H1 (cell line): ENCODE measurements at regions not wholly inside any gene's neighbourhood (a gene's known extent, or its start where the extent isn't known, plus 50 kb on each side); places are given as distances from the start of the nearest gene placed in this dataset.

Experiments used
- CTCF ChIA-PET: fragments of 300-600 bp; sonication (Branson Sonifier 250); formaldehyde crosslinking; loops from one replicate; lab custom pipeline; 2021; ENCODE audit not compliant: partially characterized antibody; lab: Charles Lee
- POLR2A ChIA-PET: fragments of 300-600 bp; sonication (Branson Sonifier 250); formaldehyde crosslinking; loops from one replicate; lab custom pipeline; 2021; ENCODE audit warnings: inconsistent platforms; ENCODE audit not compliant: partially characterized antibody; lab: Charles Lee
- DNase-seq, 2 experiments: peaks; one replicate each; pipeline versions ENCODE4 v3.0.0 to v3.0.0-alpha.2; 2010 to 2022; ENCODE audit warnings: low spot score in 2 of 2, low read depth in 1 of 2, mixed read lengths in 1 of 2
- FAIRE-seq: peaks from 2 replicates; lab custom pipeline; 2011; peaks lifted over from hg19 to GRCh38; lab: Jason Lieb, UNC
- H2AFZ ChIP-seq: 2 replicates; pipeline ENCODE4 v1.8.1; 2012; ENCODE audit warnings: low read length, inconsistent platforms
- H2AK5ac ChIP-seq: 2 replicates; pipeline ENCODE4 v1.6.1; 2013; ENCODE audit warnings: low read depth, low read length
- H2BK120ac ChIP-seq: replicated peaks from 2 replicates; pipeline ENCODE3; 2013; ENCODE audit warnings: low read depth, low read length, inconsistent platforms
- H2BK12ac ChIP-seq: 2 replicates; pipeline ENCODE4 v1.6.1; 2013; ENCODE audit warnings: low read depth, low read length
- H2BK15ac ChIP-seq: 2 replicates; pipeline ENCODE4 v1.6.1; 2013; ENCODE audit warnings: low read length
- H2BK20ac ChIP-seq: 2 replicates; pipeline ENCODE4 v1.6.1; 2013; ENCODE audit warnings: low read length
- H2BK5ac ChIP-seq: 2 replicates; pipeline ENCODE4 v1.6.1; 2013; ENCODE audit warnings: low read depth, low read length
- H3K14ac ChIP-seq: 2 replicates; pipeline ENCODE4 v1.6.1; 2013; ENCODE audit warnings: inconsistent platforms; ENCODE audit not compliant: insufficient read length
- H3K18ac ChIP-seq: 2 replicates; pipeline ENCODE4 v1.6.1; 2013; ENCODE audit warnings: low read length; ENCODE audit errors: extremely low read depth
- H3K23ac ChIP-seq: 2 replicates; pipeline ENCODE4 v1.6.1; 2013; ENCODE audit warnings: inconsistent platforms; ENCODE audit not compliant: insufficient read length
- H3K23me2 ChIP-seq: 2 replicates; pipeline ENCODE4 v1.6.1; 2013; ENCODE audit warnings: low read depth, low read length
- H3K27ac ChIP-seq: 2 replicates; pipeline ENCODE4 v1.6.1; 2011; ENCODE audit warnings: low read depth, low read length, inconsistent platforms
- H3K27me3 ChIP-seq, 4 experiments: replicated peaks in 1 of 4; 1 replicate in 1 of 4; 2 replicates in 3 of 4; pipeline versions ENCODE4 v1.6.1 to v1.8.1; 2011 to 2013; ENCODE audit warnings: low read length in 3 of 4, mild to moderate bottlenecking in 3 of 4, inconsistent platforms in 2 of 4, mixed read lengths in 2 of 4, moderate library complexity in 1 of 4; ENCODE audit not compliant: control insufficient read depth in 3 of 4, insufficient read depth in 3 of 4; ENCODE audit errors: extremely low read depth in 1 of 4
- H3K36me3 ChIP-seq, 4 experiments: 2 replicates each; pipeline versions ENCODE4 v1.6.1 to v1.8.1; 2011 to 2013; ENCODE audit warnings: mild to moderate bottlenecking in 4 of 4, low read length in 3 of 4, moderate library complexity in 2 of 4, control low read depth in 1 of 4, inconsistent platforms in 1 of 4; ENCODE audit not compliant: insufficient read depth in 4 of 4, control insufficient read depth in 2 of 4
- H3K4ac ChIP-seq: replicated peaks from 2 replicates; pipeline ENCODE3; 2013; ENCODE audit warnings: low read length, low read depth, mixed read lengths, inconsistent platforms; ENCODE audit not compliant: insufficient read length
- H3K4me1 ChIP-seq, 4 experiments: replicated peaks in 1 of 4; 1 replicate in 1 of 4; 2 replicates in 3 of 4; pipeline versions ENCODE4 v1.6.1 to v1.8.1; 2011 to 2013; ENCODE audit warnings: low read length in 3 of 4, inconsistent platforms in 2 of 4, mixed read lengths in 1 of 4; ENCODE audit not compliant: insufficient read depth in 4 of 4, control insufficient read depth in 3 of 4
- H3K4me2 ChIP-seq, 2 experiments: 2 replicates each; pipeline versions ENCODE4 v1.6.1 to v1.8.1; 2011 to 2013; ENCODE audit warnings: low read depth in 2 of 2, low read length in 2 of 2, control low read depth in 1 of 2, inconsistent platforms in 1 of 2, mild to moderate bottlenecking in 1 of 2; ENCODE audit not compliant: insufficient read depth in 1 of 2
- H3K4me3 ChIP-seq, 4 experiments: fragments of 200-600, 300-600 bp in 1 of 4; sonication (generic), shearing (Covaris generic), sonication (Bioruptor Twin) in 1 of 4; 2 replicates each; pipeline versions ENCODE4 v1.5.1 to v1.8.1; 2011 to 2016; ENCODE audit warnings: low read length in 4 of 4, low read depth in 3 of 4, control low read depth in 2 of 4, inconsistent platforms in 2 of 4, mild to moderate bottlenecking in 2 of 4, mixed read lengths in 1 of 4, moderate library complexity in 1 of 4; ENCODE audit not compliant: insufficient read depth in 2 of 4; ENCODE audit errors: extremely low read depth in 1 of 4
- H3K56ac ChIP-seq: replicated peaks from 2 replicates; pipeline ENCODE3; 2013; ENCODE audit warnings: low read depth, mild to moderate bottlenecking, mixed read lengths, low read length, inconsistent platforms; ENCODE audit not compliant: insufficient read length
- H3K79me1 ChIP-seq: 2 replicates; pipeline ENCODE4 v1.6.1; 2013; ENCODE audit warnings: low read depth, low read length, control low read depth
- H3K79me2 ChIP-seq, 2 experiments: 2 replicates each; pipeline versions ENCODE4 v1.6.1 to v1.8.1; 2012 to 2013; ENCODE audit warnings: low read length in 2 of 2, mild to moderate bottlenecking in 2 of 2, inconsistent platforms in 1 of 2; ENCODE audit not compliant: insufficient read depth in 2 of 2, control insufficient read depth in 1 of 2
- H3K9ac ChIP-seq, 4 experiments: replicated peaks in 1 of 4; 1 replicate in 1 of 4; 2 replicates in 3 of 4; pipeline versions ENCODE4 v1.6.1 to v1.8.1; 2011 to 2013; ENCODE audit warnings: low read depth in 3 of 4, low read length in 3 of 4, control low read depth in 2 of 4, mild to moderate bottlenecking in 2 of 4, moderate library complexity in 2 of 4, inconsistent platforms in 1 of 4; ENCODE audit errors: extremely low read depth in 1 of 4
- H3K9me3 ChIP-seq, 2 experiments: 2 replicates each; pipeline versions ENCODE4 v1.6.1 to v1.8.1; 2012 to 2013; ENCODE audit warnings: mild to moderate bottlenecking in 2 of 2, moderate library complexity in 2 of 2, control low read depth in 1 of 2, inconsistent platforms in 1 of 2, low read depth in 1 of 2, low read length in 1 of 2, mixed read lengths in 1 of 2; ENCODE audit not compliant: insufficient read depth in 2 of 2
- H4K20me1 ChIP-seq, 2 experiments: replicated peaks in 1 of 2; 2 replicates each; pipeline versions ENCODE3 to v1.8.1; 2011 to 2013; ENCODE audit warnings: inconsistent platforms in 2 of 2, low read length in 2 of 2, mild to moderate bottlenecking in 1 of 2; ENCODE audit not compliant: insufficient read depth in 2 of 2, control insufficient read depth in 1 of 2
- H4K5ac ChIP-seq: 2 replicates; pipeline ENCODE4 v1.6.1; 2013; ENCODE audit warnings: low read length, low read depth, mixed read lengths, inconsistent platforms; ENCODE audit not compliant: insufficient read length
- H4K8ac ChIP-seq: 2 replicates; pipeline ENCODE4 v1.8.0; 2013; ENCODE audit warnings: mild to moderate bottlenecking, moderate library complexity, low read length, inconsistent platforms; ENCODE audit not compliant: insufficient read depth; ENCODE audit errors: extremely low read depth
- H4K91ac ChIP-seq: replicated peaks from 2 replicates; pipeline ENCODE3; 2013; ENCODE audit warnings: low read length, mixed read lengths, inconsistent platforms; ENCODE audit not compliant: insufficient read length
- ATF2 ChIP-seq: IDR thresholded peaks from 2 replicates; pipeline ENCODE4 v1.6.1; 2012; ENCODE audit warnings: low read length, inconsistent platforms
- BCL11A ChIP-seq, 2 experiments: IDR thresholded peaks; one replicate each; pipeline ENCODE4 v1.6.1; 2011; ENCODE audit warnings: low read depth in 2 of 2, low read length in 2 of 2, mild to moderate bottlenecking in 2 of 2
- CHD2 ChIP-seq: IDR thresholded peaks from 2 replicates; pipeline ENCODE4 v1.6.1; 2012; ENCODE audit warnings: low read length, improper control_type of control experiment
- GABPA ChIP-seq: IDR thresholded peaks from 2 replicates; pipeline ENCODE4 v1.6.1; 2011; ENCODE audit warnings: mild to moderate bottlenecking, low read length, moderate library complexity, borderline replicate concordance; ENCODE audit not compliant: insufficient read depth
- HDAC6 ChIP-seq: IDR thresholded peaks from one replicate; pipeline ENCODE4 v1.7.1; 2012; ENCODE audit warnings: low read depth, mild to moderate bottlenecking, inconsistent platforms, low read length, moderate library complexity
- KDM5A ChIP-seq: fragments of 200-600 bp; IDR thresholded peaks from 2 replicates; pipeline ENCODE4 v1.7.1; 2012; ENCODE audit warnings: mild to moderate bottlenecking, low read length, inconsistent platforms, mixed read lengths
- RBBP5 ChIP-seq: IDR thresholded peaks from 2 replicates; pipeline ENCODE4 v1.7.1; 2012; ENCODE audit warnings: low read depth, mild to moderate bottlenecking, inconsistent platforms, low read length, moderate library complexity, borderline replicate concordance
- SAP30 ChIP-seq: fragments of 300-600 bp; sonication (generic); IDR thresholded peaks from 2 replicates; pipeline ENCODE4 v1.7.1; 2012; ENCODE audit warnings: low read length, moderate library complexity, mild to moderate bottlenecking, inconsistent platforms; ENCODE audit not compliant: insufficient read depth, insufficient replicate concordance
- WGBS, 2 experiments: shearing (Covaris generic) in 1 of 2; methylation state at CpG; one replicate each; pipeline versions ENCODE4 v1.1.6 to v1.1.7; 2013 to 2015; ENCODE audit warnings: low lambda C conversion rate in 2 of 2, mixed read lengths in 2 of 2, inconsistent platforms in 1 of 2, low coverage in 1 of 2, missing lambda C conversion rate in 1 of 2; ENCODE audit not compliant: insufficient replicate concordance in 2 of 2, insufficient coverage in 1 of 2, insufficient read length in 1 of 2; ENCODE audit errors: extremely low coverage in 1 of 2, missing lambda C conversion rate in 1 of 2; 5-methylcytosine and 5-hydroxymethylcytosine counted together

- CTCF ChIA-PET, result interaction anchor here (0.8 to 1.5 kb wide), 6 partner anchors 9 to 202 kb away, joined by 3 to 4 read pairs (median 3); no protein-coding TSS in a partner anchor
- no peak overlapping the region for H3K4me2 ChIP-seq
- H3K4me1 ChIP-seq, result no peaks in the 10 kb centered on the region
- H3K56ac ChIP-seq, result no peak overlapping the region
- FAIRE-seq, result no peak
- H3K79me2 ChIP-seq, result no peaks in the 10 kb centered on the region
- no peaks in the 10 kb centered on the region for H3K23me2 ChIP-seq
- no peak overlapping the region for H2AK5ac ChIP-seq
- H4K20me1 ChIP-seq, result no peaks in the 10 kb centered on the region
- TF ChIP-seq KDM5A (no peak), BCL11A (IDR thresholded peaks at IDR 0.05; ENCODE audit: low read depth in 2 of 2, low read length in 2 of 2) (no peak), SAP30 (no peak), ATF2 (no peak), HDAC6 (no peak), GABPA (no peak), RBBP5 (no peak), CHD2 (no peak)
- TF ChIP-seq, all 59 proteins: peak for 0
- no peak overlapping the region for H4K91ac ChIP-seq
- H2BK12ac ChIP-seq, result no peak overlapping the region
- no peaks in the 10 kb centered on the region for H3K36me3 ChIP-seq
- no peaks in the 10 kb centered on the region for H3K27me3 ChIP-seq
- H3K23ac ChIP-seq, result no peak overlapping the region
- no peak overlapping the region for H2AFZ ChIP-seq
- H3K9me3 ChIP-seq, result no peaks in the 10 kb centered on the region
- no peak overlapping the region for H4K5ac ChIP-seq
- H3K4ac ChIP-seq, result no peak overlapping the region
- no peak overlapping the region for H4K8ac ChIP-seq
- no peak overlapping the region for H3K18ac ChIP-seq
- no peak overlapping the region for H2BK20ac ChIP-seq
- no peaks in the 10 kb centered on the region for H3K79me1 ChIP-seq
- no peak overlapping the region for H2BK120ac ChIP-seq
- no peak overlapping the region for H3K27ac ChIP-seq
- H3K9ac ChIP-seq, result no peak overlapping the region
- no peak overlapping the region for H2BK15ac ChIP-seq
- no peak overlapping the region for H3K4me3 ChIP-seq
- no peak overlapping the region for H3K14ac ChIP-seq
- 88% methylated on average over 10 of the region's 10 CpGs; no CpG with 5 or more reads in 1 of the 2 experiments for WGBS, 2 experiments
- no peak overlapping the region for H2BK5ac ChIP-seq
- DNase-seq, result no peak
- POLR2A ChIA-PET, result no interaction called here
Measured at GRCh38 chr2:19754907-19755306, 146.9 kb downstream of the TTC32 start.
